WERI-Rb-1 (cell line): ENCODE measurements at regions not wholly inside any gene's neighbourhood (a gene's known extent, or its start where the extent isn't known, plus 50 kb on each side); places are given as distances from the start of the nearest gene placed in this dataset.

ENCODE experiments used
- DNase-seq: peaks from one replicate; pipeline ENCODE4 v3.0.0-alpha.2; 2020
- H3K27ac ChIP-seq: fragments of 250-450 bp; sonication (Bioruptor Pico); 2 replicates; pipeline ENCODE4 v1.5.1; 2020; ENCODE audit warnings: mild to moderate bottlenecking, moderate library complexity
- H3K27me3 ChIP-seq: fragments of 250-450 bp; sonication (Bioruptor Pico); 2 replicates; pipeline ENCODE4 v1.5.1; 2021; ENCODE audit warnings: mild to moderate bottlenecking, low read depth, moderate library complexity; ENCODE audit not compliant: insufficient read depth, severe bottlenecking
- H3K36me3 ChIP-seq: fragments of 250-450 bp; sonication (Bioruptor Pico); 2 replicates; pipeline ENCODE4 v1.5.1; 2020; ENCODE audit warnings: mild to moderate bottlenecking, moderate library complexity
- H3K4me3 ChIP-seq: 2 replicates; pipeline ENCODE4 v1.5.1; 2011; ENCODE audit warnings: low read depth, mild to moderate bottlenecking, control low read depth, low read length
- H3K9me3 ChIP-seq: fragments of 250-450 bp; sonication (Bioruptor Pico); 2 replicates; pipeline ENCODE4 v1.5.1; 2021; ENCODE audit warnings: mild to moderate bottlenecking, moderate library complexity; ENCODE audit not compliant: severe bottlenecking
- TF ChIP-seq, protein P1 (sequence below): IDR thresholded peaks from 2 replicates; pipeline ENCODE4 v1.5.1; 2011; ENCODE audit warnings: low read depth, mild to moderate bottlenecking, control low read depth, inconsistent platforms, low read length

DNA sequence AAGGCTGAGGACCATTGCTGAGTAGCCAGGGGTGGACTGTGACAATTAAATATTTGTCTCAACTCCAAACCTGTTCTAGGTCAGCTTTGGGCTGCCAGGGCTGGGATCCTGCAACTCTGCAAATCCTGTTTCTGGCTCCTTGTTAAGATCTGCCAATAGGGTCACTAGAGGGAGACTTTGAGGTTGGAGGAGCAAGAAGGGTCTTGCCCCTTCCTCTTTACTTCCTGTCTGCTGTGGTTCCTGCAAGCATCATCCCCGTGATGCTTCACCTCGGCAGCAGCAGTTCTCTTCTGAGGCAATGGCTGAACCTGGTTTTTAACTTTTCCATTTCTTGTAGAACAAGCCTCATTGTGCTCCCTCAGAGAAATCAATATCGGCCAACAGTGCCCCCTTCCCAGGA, 124.6 kb downstream of the IRX5 start:
- Histone ChIP-seq H3K36me3 (no peaks in the 10 kb centered on the region), H3K27me3 (no peaks in the 10 kb centered on the region), H3K27ac (no peak overlapping the region), H3K4me3 (no peak overlapping the region), H3K9me3 (no peaks in the 10 kb centered on the region)
- TF ChIP-seq, protein P1, sequence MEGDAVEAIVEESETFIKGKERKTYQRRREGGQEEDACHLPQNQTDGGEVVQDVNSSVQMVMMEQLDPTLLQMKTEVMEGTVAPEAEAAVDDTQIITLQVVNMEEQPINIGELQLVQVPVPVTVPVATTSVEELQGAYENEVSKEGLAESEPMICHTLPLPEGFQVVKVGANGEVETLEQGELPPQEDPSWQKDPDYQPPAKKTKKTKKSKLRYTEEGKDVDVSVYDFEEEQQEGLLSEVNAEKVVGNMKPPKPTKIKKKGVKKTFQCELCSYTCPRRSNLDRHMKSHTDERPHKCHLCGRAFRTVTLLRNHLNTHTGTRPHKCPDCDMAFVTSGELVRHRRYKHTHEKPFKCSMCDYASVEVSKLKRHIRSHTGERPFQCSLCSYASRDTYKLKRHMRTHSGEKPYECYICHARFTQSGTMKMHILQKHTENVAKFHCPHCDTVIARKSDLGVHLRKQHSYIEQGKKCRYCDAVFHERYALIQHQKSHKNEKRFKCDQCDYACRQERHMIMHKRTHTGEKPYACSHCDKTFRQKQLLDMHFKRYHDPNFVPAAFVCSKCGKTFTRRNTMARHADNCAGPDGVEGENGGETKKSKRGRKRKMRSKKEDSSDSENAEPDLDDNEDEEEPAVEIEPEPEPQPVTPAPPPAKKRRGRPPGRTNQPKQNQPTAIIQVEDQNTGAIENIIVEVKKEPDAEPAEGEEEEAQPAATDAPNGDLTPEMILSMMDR = peak; percentile 16; the same call in 1 of the 2 replicates
- no peak for DNase-seq

DNA sequence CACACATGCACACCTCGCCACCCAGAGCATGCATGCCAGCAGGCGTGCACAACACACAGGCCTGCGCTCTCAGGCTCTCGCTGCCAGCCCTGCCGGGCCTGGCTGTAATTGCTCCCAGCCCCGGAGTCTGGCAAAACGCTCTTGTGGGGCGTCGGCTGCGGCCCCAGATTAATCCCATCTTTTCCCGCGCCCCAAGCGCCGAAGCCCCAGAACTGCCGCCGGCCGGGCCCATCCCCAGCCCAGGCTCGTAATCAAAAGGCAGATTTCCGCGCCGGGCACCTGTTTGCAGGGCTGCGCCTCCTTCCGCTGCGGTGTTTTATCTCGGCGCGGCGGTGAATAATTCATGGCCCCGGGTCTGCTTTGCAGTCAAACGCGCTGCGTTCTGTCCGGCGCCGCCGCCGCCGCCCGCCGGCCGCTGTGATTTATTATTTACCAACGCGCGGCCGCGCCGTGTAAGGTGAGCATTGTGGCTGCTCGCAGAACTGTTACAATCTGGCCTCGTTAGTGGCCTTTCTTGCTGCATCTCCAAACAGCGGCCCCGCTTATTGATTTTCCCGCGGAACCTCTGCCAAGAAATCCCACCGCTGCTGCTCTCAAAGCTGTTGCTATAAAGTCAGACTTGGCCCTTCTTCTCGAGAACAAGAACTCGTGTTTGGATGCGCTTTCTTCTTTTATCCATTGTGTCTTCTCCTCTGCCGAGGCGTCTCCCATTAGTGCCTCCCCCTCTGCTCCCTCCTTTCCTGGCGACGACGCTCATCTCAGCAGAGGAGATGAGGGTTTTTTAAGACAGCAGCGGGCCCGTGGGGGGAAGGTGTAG, 126.1 kb downstream of the IRX5 start:
- H3K4me3 ChIP-seq = peak overlapping the region; percentile 48
- DNase-seq = peak; percentile 58
- H3K27ac ChIP-seq = peak overlapping the region; percentile 45
- H3K36me3 ChIP-seq = no peaks in the 10 kb centered on the region
- TF ChIP-seq, protein P1 = peak; percentile 44
- H3K9me3 ChIP-seq = no peaks in the 10 kb centered on the region
- H3K27me3 ChIP-seq = no peaks in the 10 kb centered on the region

DNA sequence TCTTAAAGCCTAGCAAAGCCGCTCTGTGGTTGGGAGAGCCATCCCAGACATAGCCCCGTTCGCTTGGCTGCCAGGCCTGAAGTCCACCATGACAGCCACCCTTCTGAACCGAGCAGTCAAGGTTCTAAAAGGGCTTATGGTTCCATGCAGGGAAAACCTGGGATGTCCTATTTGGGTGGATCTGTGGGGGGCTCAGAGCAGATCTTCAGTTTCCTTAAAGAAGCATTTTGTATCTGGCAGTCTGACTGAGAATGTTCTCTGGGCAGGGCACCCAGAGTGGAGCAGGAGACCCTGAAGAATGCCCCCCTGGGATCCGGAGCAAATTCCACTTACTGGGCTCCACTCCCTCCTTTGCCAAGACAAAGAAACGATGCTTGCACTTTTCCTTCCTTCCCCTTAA, 127.2 kb downstream of the IRX5 start:
- Histone ChIP-seq H3K27me3 (no peaks in the 10 kb centered on the region), H3K36me3 (no peaks in the 10 kb centered on the region), H3K4me3 (no peak overlapping the region), H3K27ac (no peak overlapping the region), H3K9me3 (no peaks in the 10 kb centered on the region)
- DNase-seq = no peak
- TF ChIP-seq, protein P1 = no peak

DNA sequence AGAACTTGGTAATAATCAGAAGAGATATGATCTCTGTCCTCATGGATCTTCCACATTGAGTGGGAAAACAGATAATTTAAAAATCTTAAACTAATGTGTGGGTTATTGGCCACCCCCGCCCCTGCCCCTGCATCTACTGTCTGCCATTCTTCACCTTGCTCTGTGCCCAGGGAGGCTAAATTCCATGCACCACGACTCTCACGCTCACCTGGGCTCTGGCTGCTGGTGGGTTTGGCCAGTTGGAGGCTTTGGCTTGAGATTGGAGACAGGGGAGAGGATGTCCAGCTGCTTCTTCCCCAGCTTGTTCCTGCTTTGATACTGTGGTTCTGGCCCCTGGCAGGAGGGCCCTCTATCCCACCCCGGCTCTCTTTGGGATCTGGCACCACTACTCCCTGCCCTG, 127.9 kb downstream of the IRX5 start:
- no peak for DNase-seq
- H3K27ac ChIP-seq = no peak overlapping the region
- H3K4me3 ChIP-seq = no peak overlapping the region
- H3K27me3 ChIP-seq = no peaks in the 10 kb centered on the region
- TF ChIP-seq, protein P1 = no peak
- no peaks in the 10 kb centered on the region for H3K36me3 ChIP-seq
- H3K9me3 ChIP-seq = no peaks in the 10 kb centered on the region

DNA sequence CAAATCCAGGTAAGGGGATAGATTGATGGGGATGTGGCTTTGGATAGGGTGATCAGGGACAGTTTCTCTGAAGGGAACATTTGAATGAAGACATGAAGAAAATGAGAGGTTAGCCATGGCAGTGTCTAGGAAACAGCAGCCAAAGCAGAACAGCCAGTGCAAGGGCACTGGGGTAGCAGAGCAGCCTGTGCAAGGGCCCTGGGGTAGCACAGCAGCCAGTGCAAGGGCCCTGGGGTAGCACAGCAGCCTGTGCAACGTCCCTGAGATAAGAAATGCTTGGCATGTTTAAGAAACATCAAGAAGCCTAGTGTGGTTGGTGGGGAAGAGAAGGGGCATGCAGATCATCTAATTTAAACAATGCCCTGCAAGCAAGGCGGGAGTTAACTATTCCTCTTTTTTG, 128.5 kb downstream of the IRX5 start:
- no peaks in the 10 kb centered on the region for H3K9me3 ChIP-seq
- no peaks in the 10 kb centered on the region for H3K27me3 ChIP-seq
- no peak overlapping the region for H3K4me3 ChIP-seq
- no peaks in the 10 kb centered on the region for H3K36me3 ChIP-seq
- H3K27ac ChIP-seq = no peak overlapping the region
- no peak for DNase-seq
- TF ChIP-seq, protein P1 = no peak

DNA sequence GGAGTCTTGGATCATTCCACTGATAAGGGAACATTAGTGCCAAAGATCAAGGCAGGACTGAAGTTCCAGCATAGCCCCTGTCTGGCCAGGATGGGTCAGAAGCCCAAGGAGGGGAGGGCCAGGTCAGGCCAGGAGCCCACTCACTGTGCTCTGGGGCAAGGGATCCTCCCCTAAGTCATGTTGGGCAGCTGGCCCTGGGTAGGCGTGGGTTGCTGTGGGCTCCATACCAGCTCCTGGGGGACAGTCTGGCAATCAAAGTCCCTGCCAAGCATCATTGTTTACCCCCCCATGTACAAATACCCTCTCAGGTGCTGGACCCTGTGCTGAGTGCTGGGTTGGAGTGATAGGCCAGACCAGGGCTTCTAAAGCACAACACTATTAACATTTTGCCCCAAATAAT, 130.5 kb downstream of the IRX5 start:
- no peak overlapping the region for H3K4me3 ChIP-seq

More for the DNA sequence above, 130.5 kb downstream of the IRX5 start:
- no peaks in the 10 kb centered on the region for H3K27me3 ChIP-seq
- TF ChIP-seq, protein P1 = no peak
- no peaks in the 10 kb centered on the region for H3K36me3 ChIP-seq
- H3K9me3 ChIP-seq = no peaks in the 10 kb centered on the region
- no peak overlapping the region for H3K27ac ChIP-seq
- no peak for DNase-seq
